GM23248 (cell line): ENCODE measurements at regions not wholly inside any gene's neighbourhood (a gene's known extent, or its start where the extent isn't known, plus 50 kb on each side); places are given as distances from the start of the nearest gene placed in this dataset.

ENCODE experiments used
- DNase-seq: peaks from one replicate; pipeline ENCODE4 v3.0.0-alpha.2; 2015
- H2AFZ ChIP-seq: fragments of 200-600 bp; sonication (generic); 2 replicates; pipeline ENCODE4 v1.6.1; 2016; ENCODE audit warnings: antibody characterized with exemption
- H3F3A ChIP-seq: fragments of 200-600 bp; sonication (generic); 2 replicates; pipeline ENCODE4 v1.6.1; 2016; ENCODE audit warnings: mild to moderate bottlenecking, antibody characterized with exemption, mixed run types; ENCODE audit not compliant: insufficient read depth
- H3K27ac ChIP-seq: fragments of 200-600 bp; sonication (generic); 2 replicates; pipeline ENCODE4 v1.5.1; 2016; ENCODE audit warnings: mild to moderate bottlenecking
- H3K27me3 ChIP-seq: fragments of 200-600 bp; sonication (generic); replicated peaks from 2 replicates; pipeline ENCODE4 v1.6.1; 2016; ENCODE audit warnings: mild to moderate bottlenecking; ENCODE audit not compliant: insufficient read depth
- H3K36me3 ChIP-seq: fragments of 200-600 bp; sonication (generic); 2 replicates; pipeline ENCODE4 v1.6.1; 2016; ENCODE audit warnings: low read depth, mild to moderate bottlenecking
- H3K4me1 ChIP-seq: fragments of 200-600 bp; sonication (generic); 2 replicates; pipeline ENCODE4 v1.6.1; 2016; ENCODE audit warnings: mild to moderate bottlenecking; ENCODE audit not compliant: insufficient read depth
- H3K4me2 ChIP-seq: fragments of 200-600 bp; sonication (generic); one replicate; pipeline ENCODE4 v1.6.1; 2016; ENCODE audit warnings: mild to moderate bottlenecking; ENCODE audit not compliant: unreplicated experiment
- H3K4me3 ChIP-seq: fragments of 200-600 bp; sonication (generic); 2 replicates; pipeline ENCODE4 v1.5.1; 2016; ENCODE audit warnings: mild to moderate bottlenecking
- H3K79me2 ChIP-seq: fragments of 200-600 bp; sonication (generic); 2 replicates; pipeline ENCODE4 v1.6.1; 2016; ENCODE audit warnings: mild to moderate bottlenecking; ENCODE audit not compliant: insufficient read depth
- H3K9ac ChIP-seq: fragments of 200-600 bp; sonication (generic); 2 replicates; pipeline ENCODE4 v1.6.1; 2016; ENCODE audit warnings: mild to moderate bottlenecking
- H3K9me2 ChIP-seq: fragments of 200-600 bp; sonication (generic); 2 replicates; pipeline ENCODE4 v1.6.1; 2016; ENCODE audit warnings: mixed run types, mild to moderate bottlenecking, moderate library complexity; ENCODE audit not compliant: insufficient read depth
- H3K9me3 ChIP-seq: fragments of 200-600 bp; sonication (generic); one replicate; pipeline ENCODE4 v1.6.1; 2017; ENCODE audit warnings: low read depth
- H4K20me1 ChIP-seq: fragments of 200-600 bp; sonication (generic); 2 replicates; pipeline ENCODE4 v1.6.0; 2016; ENCODE audit not compliant: insufficient read depth
- EZH2 ChIP-seq: fragments of 200-600 bp; sonication (generic); IDR thresholded peaks from 2 replicates; pipeline ENCODE4 v1.6.1; 2018; ENCODE audit warnings: antibody characterized with exemption, mild to moderate bottlenecking; ENCODE audit not compliant: insufficient read depth, poor library complexity, severe bottlenecking
- EZH2phosphoT487 ChIP-seq: fragments of 200-600 bp; sonication (generic); IDR thresholded peaks from 2 replicates; pipeline ENCODE4 v1.6.1; 2018; ENCODE audit warnings: antibody characterized with exemption, moderate library complexity, mild to moderate bottlenecking, low read depth; ENCODE audit not compliant: insufficient read depth
- WGBS, 2 experiments: methylation state at CpG; one replicate each; pipeline ENCODE4 v1.1.6; 2015 to 2017; ENCODE audit warnings: low lambda C conversion rate in 2 of 2, low coverage in 1 of 2; ENCODE audit errors: missing lambda C conversion rate in 2 of 2; 5-methylcytosine and 5-hydroxymethylcytosine counted together
- in situ Hi-C: fragments of 300-500 bp; cut with MboI; formaldehyde crosslinking; loops from 2 replicates; pipeline ENCODE4 v1.15.0; 2020

GRCh38 chr14:87185961-87186560 is 806.9 kb downstream of the GALC start:
- H3K27me3 ChIP-seq: no peaks in the 10 kb centered on the region
- no peak overlapping the region for H2AFZ ChIP-seq
- no peak overlapping the region for H3K27ac ChIP-seq
- H4K20me1 ChIP-seq: no peaks in the 10 kb centered on the region
- in situ Hi-C loops: no loop called here
- WGBS, 2 experiments: 28 to 32% methylated on average over 10 of the region's 10 CpGs
- no peak overlapping the region for H3K4me3 ChIP-seq
- no peaks in the 10 kb centered on the region for H3K4me1 ChIP-seq
- H3K9ac ChIP-seq: no peak overlapping the region
- H3K9me2 ChIP-seq: no peaks in the 10 kb centered on the region
- no peaks in the 10 kb centered on the region for H3K79me2 ChIP-seq
- H3F3A ChIP-seq: no peaks in the 10 kb centered on the region
- no peak for DNase-seq
- H3K4me2 ChIP-seq: no peak overlapping the region
- TF ChIP-seq EZH2 (no peak), EZH2phosphoT487 (no peak)
- no peaks in the 10 kb centered on the region for H3K36me3 ChIP-seq
- no peaks in the 10 kb centered on the region for H3K9me3 ChIP-seq

GRCh38 chr14:87184180-87184579 is 808.8 kb downstream of the GALC start:
- DNase-seq: no peak
- no peak overlapping the region for H3K4me2 ChIP-seq
- no peaks in the 10 kb centered on the region for H3K79me2 ChIP-seq
- no peak for TF ChIP-seq EZH2phosphoT487
- TF ChIP-seq EZH2: no peak
- H3K9me3 ChIP-seq: no peaks in the 10 kb centered on the region
- H3K27me3 ChIP-seq: no peaks in the 10 kb centered on the region
- in situ Hi-C loops: no loop called here
- WGBS, 2 experiments: 19 to 21% methylated on average over 4 of the region's 4 CpGs
- H3K4me1 ChIP-seq: no peaks in the 10 kb centered on the region
- no peaks in the 10 kb centered on the region for H4K20me1 ChIP-seq
- no peak overlapping the region for H3K9ac ChIP-seq
- no peaks in the 10 kb centered on the region for H3K36me3 ChIP-seq
- no peak overlapping the region for H3K27ac ChIP-seq
- no peak overlapping the region for H3K4me3 ChIP-seq
- H2AFZ ChIP-seq: no peak overlapping the region
- H3F3A ChIP-seq: no peaks in the 10 kb centered on the region
- H3K9me2 ChIP-seq: no peaks in the 10 kb centered on the region

GRCh38 chr14:87181288-87181687 is 811.7 kb downstream of the GALC start:
- Histone ChIP-seq H3K36me3 (no peaks in the 10 kb centered on the region), H3K9me2 (no peaks in the 10 kb centered on the region), H3K9ac (no peak overlapping the region), H3K79me2 (no peaks in the 10 kb centered on the region), H3F3A (no peaks in the 10 kb centered on the region), H4K20me1 (no peaks in the 10 kb centered on the region), H2AFZ (no peak overlapping the region), H3K9me3 (no peaks in the 10 kb centered on the region), H3K4me2 (no peak overlapping the region), H3K4me3 (no peak overlapping the region), H3K27me3 (no peaks in the 10 kb centered on the region), H3K27ac (no peak overlapping the region), H3K4me1 (no peaks in the 10 kb centered on the region)
- in situ Hi-C loops: no loop called here
- TF ChIP-seq EZH2phosphoT487 (no peak), EZH2 (no peak)
- WGBS, 2 experiments: 2 to 5% methylated on average over 3 of the region's 3 CpGs
- DNase-seq: no peak

- Histone ChIP-seq H4K20me1 (no peaks in the 10 kb centered on the region), H3K4me3 (no peak overlapping the region), H3K4me1 (no peaks in the 10 kb centered on the region), H3K36me3 (no peaks in the 10 kb centered on the region), H3F3A (no peaks in the 10 kb centered on the region), H2AFZ (no peak overlapping the region), H3K27ac (no peak overlapping the region), H3K9me2 (no peaks in the 10 kb centered on the region), H3K79me2 (no peaks in the 10 kb centered on the region), H3K9ac (no peak overlapping the region), H3K4me2 (no peak overlapping the region), H3K27me3 (no peaks in the 10 kb centered on the region), H3K9me3 (no peaks in the 10 kb centered on the region)
- in situ Hi-C loops: no loop called here
- no peak for DNase-seq
- WGBS, 2 experiments: 49% methylated on average over 6 of the region's 6 CpGs
- TF ChIP-seq EZH2phosphoT487 (no peak), EZH2 (no peak)
These were observed 813.0 kb downstream of the GALC start for GRCh38 chr14:87179936-87180335.

GRCh38 chr14:87178277-87178676 is 814.7 kb downstream of the GALC start:
- Histone ChIP-seq H2AFZ (no peak overlapping the region), H3K9me3 (no peaks in the 10 kb centered on the region), H3K27ac (no peak overlapping the region), H3K4me2 (no peak overlapping the region), H3F3A (no peaks in the 10 kb centered on the region), H3K36me3 (no peaks in the 10 kb centered on the region), H3K79me2 (no peaks in the 10 kb centered on the region), H3K9me2 (no peaks in the 10 kb centered on the region), H3K9ac (no peak overlapping the region), H3K27me3 (no peaks in the 10 kb centered on the region), H3K4me1 (no peaks in the 10 kb centered on the region), H3K4me3 (no peak overlapping the region), H4K20me1 (no peaks in the 10 kb centered on the region)
- in situ Hi-C loops: no loop called here
- no peak for DNase-seq
- TF ChIP-seq EZH2phosphoT487 (no peak), EZH2 (no peak)
- 9 to 13% methylated on average over 1 of the region's 1 CpG for WGBS, 2 experiments
